Panc1 (cell line): ENCODE measurements at regions not wholly inside any gene's neighbourhood (a gene's known extent, or its start where the extent isn't known, plus 50 kb on each side); places are given as distances from the start of the nearest gene placed in this dataset.

ENCODE experiments used
- CTCF ChIP-seq: fragments of 450-650 bp; IDR thresholded peaks from 2 replicates; pipeline ENCODE4 v1.5.1; 2017; ENCODE audit warnings: mild to moderate bottlenecking
- POLR2AphosphoS5 ChIP-seq: IDR thresholded peaks from 2 replicates; pipeline ENCODE4 v1.6.1; 2012; ENCODE audit warnings: mild to moderate bottlenecking, low read depth, low read length, moderate library complexity
- SIN3A ChIP-seq: IDR thresholded peaks from 2 replicates; pipeline ENCODE4 v1.6.1; 2012; ENCODE audit warnings: low read depth, mild to moderate bottlenecking, low read length, moderate library complexity, borderline replicate concordance; ENCODE audit not compliant: insufficient read depth
- TCF7L2 ChIP-seq: IDR thresholded peaks from 2 replicates; pipeline ENCODE4 v1.6.1; 2011; ENCODE audit warnings: mild to moderate bottlenecking, low read depth, low read length, inconsistent platforms
- TF ChIP-seq, protein P1 (sequence below), 2 experiments: IDR thresholded peaks; 2 replicates each; pipeline ENCODE4 v1.6.1; 2011 to 2012; ENCODE audit warnings: low read depth in 2 of 2, control low read depth in 1 of 2, low read length in 1 of 2, mild to moderate bottlenecking in 1 of 2, moderate library complexity in 1 of 2; ENCODE audit not compliant: insufficient read depth in 1 of 2

DNA sequence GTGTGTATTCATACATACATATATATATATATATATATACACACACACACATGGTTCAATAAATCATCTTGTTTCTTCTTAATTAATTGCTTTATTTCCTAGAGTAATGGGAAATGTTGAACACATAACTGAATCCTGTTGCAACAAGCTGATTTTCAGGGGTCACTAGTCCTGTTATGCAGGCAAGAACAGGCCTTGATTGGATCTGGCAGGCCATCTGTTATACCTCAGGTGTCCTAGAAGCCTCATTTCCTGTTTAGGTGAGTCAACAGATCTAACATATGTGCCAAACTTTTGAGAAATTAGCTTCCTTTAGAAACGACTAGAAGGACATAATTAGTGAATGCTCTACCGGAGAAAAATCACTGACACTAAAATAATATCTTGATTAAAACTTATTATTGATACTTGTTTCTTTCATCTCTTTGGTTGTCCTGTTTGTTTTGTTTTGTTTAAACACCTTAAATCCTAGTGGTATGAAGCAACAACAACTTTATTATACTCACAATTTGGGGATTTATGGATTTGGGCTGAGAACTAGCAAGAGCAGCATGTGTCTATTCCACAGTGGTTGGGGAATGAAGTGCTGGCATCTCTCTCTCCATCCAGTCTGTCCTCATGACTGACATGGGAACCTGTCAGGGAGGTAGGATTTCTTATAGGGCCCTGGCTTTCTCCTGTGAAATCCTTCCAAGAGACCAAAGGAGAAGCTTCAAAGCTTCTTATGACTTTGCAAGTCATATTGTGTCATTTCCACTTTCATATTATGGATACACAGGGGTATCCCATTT is 552.6 kb downstream of the NSUN3 start:
- TF ChIP-seq, protein P1, sequence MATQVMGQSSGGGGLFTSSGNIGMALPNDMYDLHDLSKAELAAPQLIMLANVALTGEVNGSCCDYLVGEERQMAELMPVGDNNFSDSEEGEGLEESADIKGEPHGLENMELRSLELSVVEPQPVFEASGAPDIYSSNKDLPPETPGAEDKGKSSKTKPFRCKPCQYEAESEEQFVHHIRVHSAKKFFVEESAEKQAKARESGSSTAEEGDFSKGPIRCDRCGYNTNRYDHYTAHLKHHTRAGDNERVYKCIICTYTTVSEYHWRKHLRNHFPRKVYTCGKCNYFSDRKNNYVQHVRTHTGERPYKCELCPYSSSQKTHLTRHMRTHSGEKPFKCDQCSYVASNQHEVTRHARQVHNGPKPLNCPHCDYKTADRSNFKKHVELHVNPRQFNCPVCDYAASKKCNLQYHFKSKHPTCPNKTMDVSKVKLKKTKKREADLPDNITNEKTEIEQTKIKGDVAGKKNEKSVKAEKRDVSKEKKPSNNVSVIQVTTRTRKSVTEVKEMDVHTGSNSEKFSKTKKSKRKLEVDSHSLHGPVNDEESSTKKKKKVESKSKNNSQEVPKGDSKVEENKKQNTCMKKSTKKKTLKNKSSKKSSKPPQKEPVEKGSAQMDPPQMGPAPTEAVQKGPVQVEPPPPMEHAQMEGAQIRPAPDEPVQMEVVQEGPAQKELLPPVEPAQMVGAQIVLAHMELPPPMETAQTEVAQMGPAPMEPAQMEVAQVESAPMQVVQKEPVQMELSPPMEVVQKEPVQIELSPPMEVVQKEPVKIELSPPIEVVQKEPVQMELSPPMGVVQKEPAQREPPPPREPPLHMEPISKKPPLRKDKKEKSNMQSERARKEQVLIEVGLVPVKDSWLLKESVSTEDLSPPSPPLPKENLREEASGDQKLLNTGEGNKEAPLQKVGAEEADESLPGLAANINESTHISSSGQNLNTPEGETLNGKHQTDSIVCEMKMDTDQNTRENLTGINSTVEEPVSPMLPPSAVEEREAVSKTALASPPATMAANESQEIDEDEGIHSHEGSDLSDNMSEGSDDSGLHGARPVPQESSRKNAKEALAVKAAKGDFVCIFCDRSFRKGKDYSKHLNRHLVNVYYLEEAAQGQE (IDR thresholded peaks at IDR 0.05; ENCODE audit: insufficient read depth in 1 of 2, low read depth in 2 of 2, low read length in 1 of 2) = no peak
- no peak for TF ChIP-seq CTCF
- no peak for TF ChIP-seq SIN3A
- no peak for TF ChIP-seq POLR2AphosphoS5
- TF ChIP-seq TCF7L2 = no peak
